Stimulated activated naive CD8-positive, alpha-beta T cell treated with anti-CD3 and anti-CD28 coated beads, Interleukin-15, Interleukin-2, amounts not matched to agents 100 ng/mL and 50 ng/mL, for 24 hours (primary cell): ENCODE measurements at regions not wholly inside any gene's neighbourhood (a gene's known extent, or its start where the extent isn't known, plus 50 kb on each side); places are given as distances from the start of the nearest gene placed in this dataset.
"Not testable (repeated sequence)": the region's sequence is repeated elsewhere in the genome, so short reads cannot be mapped to it uniquely, and the experiment has no call there.

Source experiments
- H3K27ac Mint-ChIP-seq: one replicate; pipeline ENCODE4 v1.8.0; 2021; ENCODE audit warnings: mild to moderate bottlenecking, mixed read lengths
- H3K27me3 Mint-ChIP-seq: one replicate; pipeline ENCODE4 v1.8.0; 2021; ENCODE audit warnings: mixed read lengths
- H3K36me3 Mint-ChIP-seq: one replicate; pipeline ENCODE4 v1.8.0; 2021; ENCODE audit warnings: low read depth, mixed read lengths
- H3K4me1 Mint-ChIP-seq: one replicate; pipeline ENCODE4 v1.8.0; 2021; ENCODE audit warnings: low read depth, mixed read lengths
- H3K4me3 Mint-ChIP-seq: one replicate; pipeline ENCODE4 v1.8.0; 2021; ENCODE audit warnings: mild to moderate bottlenecking, mixed read lengths
- H3K9me3 Mint-ChIP-seq: one replicate; pipeline ENCODE4 v1.8.0; 2021; ENCODE audit warnings: mixed read lengths

DNA sequence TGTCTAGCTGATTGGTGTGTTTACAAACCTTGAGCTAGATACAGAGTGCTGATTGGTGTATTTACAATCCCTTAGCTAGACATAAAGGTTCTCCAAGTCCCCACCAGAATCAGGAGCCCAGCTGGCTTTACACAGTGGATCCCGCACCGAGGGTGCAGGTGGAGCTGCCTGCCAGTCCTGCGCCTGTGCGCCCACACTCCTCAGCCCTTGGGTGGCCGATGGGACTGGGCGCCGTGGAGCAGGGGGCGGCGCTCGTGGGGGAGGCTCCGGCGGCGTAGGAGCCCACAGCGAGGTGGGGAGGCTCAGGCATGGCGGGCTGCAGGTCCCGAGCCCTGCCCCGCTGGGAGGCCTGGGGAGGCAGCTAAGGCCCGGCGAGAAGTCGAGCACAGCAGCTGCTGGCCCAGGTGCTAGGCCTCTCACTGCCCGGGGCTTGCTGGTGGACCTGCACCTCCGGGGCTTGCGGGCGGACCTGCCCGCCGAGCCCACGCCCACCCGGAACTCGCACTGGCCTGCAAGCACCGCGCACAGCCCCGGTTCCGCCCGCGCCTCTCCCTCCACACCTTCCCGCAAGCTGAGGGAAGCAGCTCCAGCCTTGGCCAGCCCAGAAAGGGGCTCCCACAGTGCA is 51.0 kb upstream of the CDYL start:
- H3K9me3 Mint-ChIP-seq, H3K4me3 Mint-ChIP-seq, H3K27ac Mint-ChIP-seq, H3K36me3 Mint-ChIP-seq: not testable (repeated sequence)
- Mint-ChIP-seq H3K27me3 (peaks cover 21% of the 10 kb centered on the region), H3K4me1 (peaks cover 14% of the 10 kb centered on the region)

GRCh38 chr6:4724727-4725126 is 51.5 kb upstream of the CDYL start:
- not testable (repeated sequence) for H3K9me3 Mint-ChIP-seq, H3K4me3 Mint-ChIP-seq, H3K36me3 Mint-ChIP-seq, H3K27ac Mint-ChIP-seq
- H3K4me1 Mint-ChIP-seq = peaks cover 14% of the 10 kb centered on the region
- peaks cover 24% of the 10 kb centered on the region for H3K27me3 Mint-ChIP-seq

GRCh38 chr6:4723383-4723782 is 52.8 kb upstream of the CDYL start:
- no peak overlapping the region for H3K27ac Mint-ChIP-seq
- H3K27me3 Mint-ChIP-seq = peaks cover 18% of the 10 kb centered on the region
- no peaks in the 10 kb centered on the region for H3K36me3 Mint-ChIP-seq
- H3K4me1 Mint-ChIP-seq = peaks cover 13% of the 10 kb centered on the region
- no peaks in the 10 kb centered on the region for H3K9me3 Mint-ChIP-seq
- no peak overlapping the region for H3K4me3 Mint-ChIP-seq

DNA sequence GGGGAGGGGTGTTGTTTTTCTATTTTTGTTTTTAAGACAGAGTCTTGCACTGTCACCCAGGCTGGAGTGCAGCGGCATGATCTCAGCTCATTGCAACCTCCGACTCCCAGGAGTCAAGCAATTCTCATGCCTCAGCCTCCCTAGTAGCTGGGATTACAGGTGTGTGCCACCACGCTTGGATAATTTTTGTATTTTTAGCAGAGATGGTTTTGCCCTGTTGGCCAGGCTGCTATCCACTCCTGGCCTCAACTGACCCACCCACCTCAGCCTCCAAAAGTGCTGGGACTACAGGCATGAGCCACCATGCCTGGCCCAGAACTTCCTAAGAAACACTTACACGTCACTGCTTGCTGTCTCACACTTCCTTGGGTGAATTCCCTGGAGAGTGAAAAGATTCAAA is 54.8 kb upstream of the CDYL start:
- H3K36me3 Mint-ChIP-seq, H3K9me3 Mint-ChIP-seq, H3K4me1 Mint-ChIP-seq, H3K4me3 Mint-ChIP-seq, H3K27ac Mint-ChIP-seq: not testable (repeated sequence)
- H3K27me3 Mint-ChIP-seq = peaks cover 18% of the 10 kb centered on the region

- Mint-ChIP-seq H3K36me3 (no peaks in the 10 kb centered on the region), H3K9me3 (no peaks in the 10 kb centered on the region), H3K4me1 (peaks cover 3% of the 10 kb centered on the region), H3K27me3 (peaks cover 18% of the 10 kb centered on the region), H3K4me3 (no peak overlapping the region), H3K27ac (no peak overlapping the region)
Measured at GRCh38 chr6:4719491-4719890, 56.7 kb upstream of the CDYL start.

- H3K36me3 Mint-ChIP-seq = no peaks in the 10 kb centered on the region
- H3K9me3 Mint-ChIP-seq = no peaks in the 10 kb centered on the region
- no peak overlapping the region for H3K27ac Mint-ChIP-seq
- H3K4me1 Mint-ChIP-seq = peaks cover 3% of the 10 kb centered on the region
- H3K4me3 Mint-ChIP-seq = no peak overlapping the region
- H3K27me3 Mint-ChIP-seq = peaks cover 10% of the 10 kb centered on the region
Measured at GRCh38 chr6:4717856-4718255, 58.3 kb upstream of the CDYL start.

- Mint-ChIP-seq H3K4me1 (peaks cover 3% of the 10 kb centered on the region), H3K27ac (no peak overlapping the region), H3K27me3 (peaks cover 10% of the 10 kb centered on the region), H3K4me3 (no peak overlapping the region), H3K9me3 (no peaks in the 10 kb centered on the region), H3K36me3 (no peaks in the 10 kb centered on the region)
Measured at GRCh38 chr6:4717124-4717523, 59.1 kb upstream of the CDYL start.

DNA sequence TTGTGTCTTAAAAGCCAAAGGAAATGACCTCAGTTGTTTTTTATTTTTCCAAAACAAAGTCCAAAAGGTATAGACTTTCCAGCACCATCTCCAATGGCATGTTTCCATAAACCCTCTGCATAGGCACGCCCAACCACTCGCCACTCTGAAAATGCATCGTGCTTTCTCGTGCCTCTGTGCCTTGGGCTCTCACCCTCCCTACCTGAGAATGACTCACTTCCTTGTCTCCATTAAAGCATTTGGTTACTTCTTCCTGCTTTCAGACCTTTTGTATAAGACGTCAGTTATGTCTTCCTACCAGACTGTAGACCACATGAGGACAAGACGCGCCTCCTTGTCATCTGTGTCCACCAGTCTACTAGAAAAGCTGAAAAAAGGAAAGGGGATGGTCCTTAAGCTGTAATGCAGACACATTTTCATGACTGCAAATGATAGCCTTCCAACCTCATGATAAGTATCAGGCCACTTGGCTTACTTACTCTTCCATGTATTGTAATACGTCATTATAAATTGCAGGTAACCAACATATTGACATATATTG is 61.2 kb upstream of the CDYL start:
- Mint-ChIP-seq H3K27ac (no peak overlapping the region), H3K27me3 (peaks cover under 1% of the 10 kb centered on the region), H3K4me3 (no peak overlapping the region), H3K36me3 (no peaks in the 10 kb centered on the region), H3K9me3 (no peaks in the 10 kb centered on the region), H3K4me1 (peaks cover 3% of the 10 kb centered on the region)

- H3K4me1 Mint-ChIP-seq = peaks cover 3% of the 10 kb centered on the region
- no peak overlapping the region for H3K4me3 Mint-ChIP-seq
- H3K36me3 Mint-ChIP-seq = no peaks in the 10 kb centered on the region
- peaks cover 4% of the 10 kb centered on the region for H3K9me3 Mint-ChIP-seq
- H3K27ac Mint-ChIP-seq = no peak overlapping the region
- peaks cover 4% of the 10 kb centered on the region for H3K27me3 Mint-ChIP-seq
Measured at GRCh38 chr6:4712291-4712690, 63.9 kb upstream of the CDYL start.

GRCh38 chr6:4707011-4707410 is 69.2 kb upstream of the CDYL start:
- H3K27me3 Mint-ChIP-seq = peaks cover 4% of the 10 kb centered on the region

DNA sequence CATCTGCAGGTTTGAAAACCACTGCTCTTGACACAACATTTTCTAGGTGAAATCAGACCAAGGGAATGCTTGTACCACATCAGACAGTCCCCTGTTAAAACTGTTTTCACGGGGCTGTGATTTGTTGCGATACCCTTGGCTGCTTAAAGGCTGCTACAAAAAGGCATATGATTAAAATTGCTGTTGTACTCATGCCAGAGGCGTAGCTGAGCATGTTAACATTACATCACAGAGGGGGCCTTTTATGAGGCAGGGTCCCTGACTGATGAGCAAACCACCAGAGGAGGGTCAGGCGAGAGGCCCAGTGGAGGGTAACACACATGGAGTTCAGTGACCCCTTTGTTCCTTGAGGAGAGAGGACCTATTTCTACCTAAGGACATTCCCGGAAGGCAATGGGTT is 70.4 kb upstream of the CDYL start:
- H3K9me3 Mint-ChIP-seq = peaks cover 4% of the 10 kb centered on the region
- H3K4me1 Mint-ChIP-seq = no peaks in the 10 kb centered on the region
- no peak overlapping the region for H3K27ac Mint-ChIP-seq
- peaks cover 4% of the 10 kb centered on the region for H3K27me3 Mint-ChIP-seq
- H3K4me3 Mint-ChIP-seq = no peak overlapping the region
- H3K36me3 Mint-ChIP-seq = no peaks in the 10 kb centered on the region

More at GRCh38 chr6:4707011-4707410, 69.2 kb upstream of the CDYL start:
- Mint-ChIP-seq H3K36me3 (no peaks in the 10 kb centered on the region), H3K4me1 (no peaks in the 10 kb centered on the region), H3K27ac (no peak overlapping the region), H3K9me3 (peaks cover 4% of the 10 kb centered on the region), H3K4me3 (no peak overlapping the region)

GRCh38 chr6:4703382-4703781 is 72.8 kb upstream of the CDYL start:
- H3K4me1 Mint-ChIP-seq = no peaks in the 10 kb centered on the region
- H3K36me3 Mint-ChIP-seq = no peaks in the 10 kb centered on the region
- peaks cover 4% of the 10 kb centered on the region for H3K27me3 Mint-ChIP-seq
- H3K4me3 Mint-ChIP-seq = no peak overlapping the region
- no peak overlapping the region for H3K27ac Mint-ChIP-seq
- H3K9me3 Mint-ChIP-seq = no peaks in the 10 kb centered on the region

DNA sequence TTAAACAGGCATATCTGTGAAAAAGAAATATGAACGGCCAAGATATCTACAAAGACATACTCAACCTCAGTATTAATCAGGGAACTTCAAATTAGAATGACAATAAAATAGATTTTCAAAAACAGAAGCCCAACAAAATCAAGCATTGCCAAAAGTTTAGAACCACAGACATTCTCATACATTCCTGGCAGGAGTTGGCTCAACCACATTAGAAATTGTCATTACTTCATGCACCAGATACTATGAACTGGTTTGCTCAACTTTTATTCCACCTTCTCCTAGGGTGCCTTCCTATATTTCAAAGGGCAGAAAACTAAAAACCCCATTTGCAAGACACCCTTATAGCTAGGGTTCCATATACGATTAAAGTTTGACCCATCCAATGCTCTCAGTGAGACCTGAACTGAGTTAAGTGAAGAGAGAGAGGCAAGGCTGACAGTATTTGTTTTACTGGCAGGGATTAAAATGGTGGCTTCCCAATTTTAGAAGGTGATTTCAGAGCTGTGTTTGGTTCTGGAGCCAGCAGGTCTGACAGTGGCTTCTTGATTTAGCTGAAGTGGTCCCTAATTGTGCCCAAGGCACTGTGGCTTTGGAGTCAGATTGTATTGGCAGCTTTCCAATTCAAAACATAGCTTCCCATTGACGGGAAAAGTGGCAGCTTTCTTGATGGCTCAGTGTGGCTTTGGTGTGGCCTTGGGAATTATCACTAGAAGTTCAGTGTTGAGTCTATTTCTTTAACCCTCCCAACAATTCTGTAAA is 77.1 kb upstream of the CDYL start:
- no peaks in the 10 kb centered on the region for H3K36me3 Mint-ChIP-seq
- H3K27me3 Mint-ChIP-seq = peaks cover 16% of the 10 kb centered on the region
- no peak overlapping the region for H3K27ac Mint-ChIP-seq
- H3K9me3 Mint-ChIP-seq = peaks cover 4% of the 10 kb centered on the region
- H3K4me1 Mint-ChIP-seq = no peaks in the 10 kb centered on the region
- no peak overlapping the region for H3K4me3 Mint-ChIP-seq

- Mint-ChIP-seq H3K9me3 (peaks cover 4% of the 10 kb centered on the region), H3K27ac (no peak overlapping the region), H3K4me1 (peaks cover 4% of the 10 kb centered on the region), H3K4me3 (no peak overlapping the region), H3K27me3 (peaks cover 38% of the 10 kb centered on the region), H3K36me3 (no peaks in the 10 kb centered on the region)
Measured at GRCh38 chr6:4693173-4693970, 82.8 kb upstream of the CDYL start.

DNA sequence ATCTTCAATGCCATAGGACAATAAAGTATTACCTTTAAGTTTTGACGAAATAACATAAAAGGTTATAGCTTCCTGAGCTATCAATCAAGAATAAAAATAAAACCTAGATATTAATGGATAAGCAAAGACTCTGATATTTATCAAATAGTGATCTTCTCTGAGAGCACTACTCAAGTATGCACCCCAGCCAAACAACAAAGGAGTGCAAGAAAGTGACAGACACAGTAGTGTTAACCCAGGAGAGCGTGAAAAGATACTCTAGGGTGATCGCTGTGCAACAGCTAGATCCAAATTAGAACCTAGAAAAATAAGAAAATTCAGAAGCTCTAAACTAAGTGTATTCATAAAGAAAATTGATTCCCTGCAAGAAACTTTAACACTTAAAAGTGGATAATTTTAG is 83.5 kb upstream of the CDYL start:
- H3K27me3 Mint-ChIP-seq = peaks cover 44% of the 10 kb centered on the region
- no peak overlapping the region for H3K4me3 Mint-ChIP-seq
- H3K36me3 Mint-ChIP-seq = no peaks in the 10 kb centered on the region
- H3K27ac Mint-ChIP-seq = no peak overlapping the region
- H3K9me3 Mint-ChIP-seq = peaks cover 4% of the 10 kb centered on the region
- peaks cover 4% of the 10 kb centered on the region for H3K4me1 Mint-ChIP-seq
